Brain pericyte (primary cell): ENCODE measurements at regions not wholly inside any gene's neighbourhood (a gene's known extent, or its start where the extent isn't known, plus 50 kb on each side); places are given as distances from the start of the nearest gene placed in this dataset.
"Not testable (repeated sequence)": the region's sequence is repeated elsewhere in the genome, so short reads cannot be mapped to it uniquely, and the experiment has no call there.

Experiments used
- DNase-seq: peaks from one replicate; pipeline ENCODE4 v3.0.0-alpha.2; 2012; ENCODE audit warnings: low read depth, low spot score

- no peak for DNase-seq
These were observed 53.2 kb upstream of the UBE2E3 start for GRCh38 chr2:180927030-180927686.

GRCh38 chr2:180925700-180926099, 54.7 kb upstream of the UBE2E3 start:
- DNase-seq, result no peak

DNA sequence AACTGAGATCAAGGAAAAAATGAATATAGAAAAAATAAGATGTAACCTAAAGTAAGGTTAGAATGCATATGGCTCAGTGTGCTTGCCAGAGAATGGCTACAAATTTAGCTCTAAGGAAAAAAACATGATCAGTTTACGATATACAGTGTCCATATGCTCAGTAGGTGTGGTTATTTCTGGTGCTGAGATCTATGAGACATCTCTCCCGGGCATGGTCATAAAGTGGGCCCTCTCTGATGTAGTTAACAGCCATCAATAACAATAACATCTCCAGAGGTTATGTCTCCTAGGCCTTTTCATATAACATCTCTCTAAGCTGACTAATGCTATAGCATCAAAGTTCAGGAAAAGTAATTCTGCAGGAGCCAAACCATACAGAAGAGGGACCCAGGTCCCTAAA, 56.3 kb upstream of the UBE2E3 start:
- no peak for DNase-seq

GRCh38 chr2:180910831-180911665, 69.4 kb upstream of the UBE2E3 start:
- DNase-seq, result no peak

DNA sequence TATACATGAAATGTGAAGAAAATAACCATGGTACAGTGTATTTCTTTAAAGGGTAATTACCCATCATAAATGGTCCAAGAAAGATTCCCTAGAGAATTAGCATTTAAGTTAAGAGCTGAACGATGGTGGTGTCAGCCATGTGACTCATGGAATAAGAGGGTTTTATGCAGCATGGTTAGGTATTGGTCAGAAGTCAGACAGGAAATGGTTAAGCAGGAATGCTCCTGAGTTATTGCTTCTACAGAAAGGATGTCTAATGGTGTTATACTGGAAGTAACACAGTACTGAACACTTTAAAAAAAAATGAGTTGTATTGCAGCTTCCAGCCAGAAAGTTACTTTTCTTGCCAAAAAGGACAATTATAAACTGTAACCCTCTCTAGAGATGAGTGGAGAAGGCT, 72.7 kb upstream of the UBE2E3 start:
- DNase-seq, result no peak

GRCh38 chr2:180905461-180905860, 74.9 kb upstream of the UBE2E3 start:
- no peak for DNase-seq

- DNase-seq, result no peak
These were observed 75.4 kb upstream of the UBE2E3 start for GRCh38 chr2:180905002-180905401.

DNA sequence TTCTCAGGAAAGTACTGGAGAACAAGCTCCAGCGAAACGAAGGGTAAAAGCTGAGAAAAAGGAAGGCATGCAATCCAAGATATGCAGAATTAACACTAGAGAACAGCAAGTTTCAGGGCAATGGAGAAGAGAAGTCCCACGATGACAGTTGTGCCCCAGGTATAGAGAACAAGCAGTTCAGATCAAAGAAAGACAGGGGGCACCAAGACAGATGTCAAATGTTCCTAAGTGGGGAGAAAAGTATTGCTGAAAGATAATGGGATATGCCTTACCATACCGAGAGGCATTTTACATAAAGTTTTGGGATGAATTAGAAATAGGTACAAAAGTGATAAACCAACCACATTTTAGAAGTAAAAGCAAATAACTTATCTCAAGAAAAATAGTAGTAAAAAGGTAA, 79.1 kb upstream of the UBE2E3 start:
- no peak for DNase-seq

DNA sequence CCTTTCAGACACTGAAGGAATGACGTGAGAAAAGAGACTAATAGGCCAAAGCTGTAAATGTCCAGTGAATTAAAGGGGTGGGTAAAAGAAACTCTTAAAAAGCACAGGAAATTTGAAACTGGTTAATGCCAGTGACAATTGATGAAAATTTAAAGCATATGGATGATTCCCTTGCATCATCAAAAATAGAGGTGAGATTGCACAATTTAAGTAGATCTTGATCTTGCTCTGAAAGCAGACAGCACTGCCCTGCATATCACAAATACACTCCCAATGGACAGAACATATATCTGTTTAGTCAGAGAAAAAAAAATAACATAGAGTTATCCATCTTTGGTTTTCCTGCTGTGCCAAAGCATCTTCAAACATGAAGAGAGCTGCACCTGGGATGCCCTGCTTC, 86.7 kb upstream of the UBE2E3 start:
- no peak for DNase-seq

DNA sequence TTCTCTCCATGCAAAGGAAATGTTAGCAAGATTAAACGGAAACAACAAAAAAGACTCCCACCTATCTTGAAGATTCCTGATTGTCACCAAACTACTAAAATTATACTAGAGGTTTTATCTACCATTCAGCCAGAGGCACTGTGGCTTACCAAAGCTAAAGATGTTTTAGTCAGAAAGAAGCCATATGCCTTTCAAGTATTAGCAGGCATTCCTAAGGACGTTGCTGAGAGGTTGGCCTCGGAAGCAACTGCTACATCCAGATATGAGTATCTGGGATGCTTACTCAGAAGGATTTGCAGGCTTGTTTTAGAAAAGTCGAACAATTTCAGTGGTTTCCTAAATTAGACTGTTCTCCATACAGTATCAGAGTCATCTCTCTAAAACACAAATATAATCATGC, 88.3 kb upstream of the UBE2E3 start:
- DNase-seq, result no peak

DNA sequence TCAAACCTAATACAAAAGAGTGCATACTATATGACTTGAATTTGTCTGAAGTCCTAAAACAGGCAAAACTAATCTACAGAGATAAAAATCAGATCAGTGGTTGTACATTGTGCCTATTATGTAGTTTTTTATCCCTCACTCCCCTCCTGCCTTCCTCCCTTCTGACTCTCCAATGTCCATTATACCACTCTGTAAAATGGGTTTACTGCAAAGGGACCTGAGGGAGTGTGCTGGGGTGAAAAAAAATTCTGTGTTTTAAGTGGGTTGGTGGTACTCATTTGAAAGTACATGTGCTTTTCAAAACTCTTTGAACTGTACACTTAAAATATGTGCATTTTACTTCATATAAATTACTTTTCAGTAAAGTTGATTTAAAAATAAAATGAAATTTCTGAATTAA, 89.0 kb upstream of the UBE2E3 start:
- DNase-seq, result no peak

DNA sequence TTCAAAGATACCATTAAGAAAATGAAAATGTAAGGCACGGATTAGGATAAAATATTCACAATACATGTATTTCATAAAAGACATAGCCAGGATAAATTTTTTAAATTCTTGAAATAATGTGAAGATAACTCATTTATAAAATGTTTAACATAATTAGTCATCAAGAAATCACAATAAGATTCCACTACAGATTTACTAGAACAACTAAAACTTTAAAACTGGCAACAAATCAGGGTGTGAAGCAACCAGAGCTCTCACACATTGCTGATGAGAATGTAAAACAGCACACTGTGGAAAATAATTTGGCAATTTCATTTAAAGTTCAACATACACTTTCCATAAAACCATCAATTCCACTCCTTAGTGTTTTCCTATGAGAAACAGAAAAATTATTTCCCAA, 89.6 kb upstream of the UBE2E3 start:
- no peak for DNase-seq

DNA sequence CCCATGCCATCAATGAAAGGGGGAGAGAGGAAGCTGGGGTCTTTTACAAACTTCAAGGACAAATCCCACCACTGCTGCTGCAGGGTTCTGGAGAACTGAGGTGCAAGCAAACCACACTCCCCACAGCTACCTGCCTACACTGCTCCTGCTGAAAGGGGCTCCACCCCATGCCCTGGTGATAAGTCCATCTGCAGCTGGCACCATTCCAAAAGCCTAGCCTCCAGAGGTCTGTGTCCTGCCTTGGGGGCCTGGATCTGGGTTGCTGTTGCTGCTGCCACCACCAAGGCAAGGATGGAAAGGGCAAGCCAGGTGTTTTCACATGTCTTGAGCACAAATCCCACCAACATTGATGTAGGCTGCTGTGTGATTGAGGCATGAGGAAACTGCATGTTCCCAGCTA, 97.4 kb upstream of the UBE2E3 start:
- DNase-seq, result no peak

DNA sequence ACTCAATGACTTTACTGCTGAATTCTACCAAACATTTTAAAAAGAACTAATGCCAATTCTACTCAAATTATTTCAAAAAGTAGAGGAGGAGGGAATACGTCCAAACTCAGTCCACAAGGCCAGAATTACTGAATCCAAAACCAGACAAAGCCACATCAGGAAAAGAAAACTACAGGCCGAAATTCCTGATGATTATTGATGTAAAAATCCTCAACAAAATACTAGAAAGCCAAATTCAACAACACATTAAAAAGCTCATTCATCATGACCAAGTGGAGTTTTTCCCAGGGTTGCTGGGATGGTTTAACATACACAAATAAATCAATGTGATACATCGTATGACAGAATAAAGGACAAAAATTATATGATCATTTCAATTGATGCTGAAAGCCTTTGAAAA, 103.9 kb upstream of the UBE2E3 start:
- no peak for DNase-seq

GRCh38 chr2:180873219-180873618, 107.2 kb upstream of the UBE2E3 start:
- no peak for DNase-seq

DNA sequence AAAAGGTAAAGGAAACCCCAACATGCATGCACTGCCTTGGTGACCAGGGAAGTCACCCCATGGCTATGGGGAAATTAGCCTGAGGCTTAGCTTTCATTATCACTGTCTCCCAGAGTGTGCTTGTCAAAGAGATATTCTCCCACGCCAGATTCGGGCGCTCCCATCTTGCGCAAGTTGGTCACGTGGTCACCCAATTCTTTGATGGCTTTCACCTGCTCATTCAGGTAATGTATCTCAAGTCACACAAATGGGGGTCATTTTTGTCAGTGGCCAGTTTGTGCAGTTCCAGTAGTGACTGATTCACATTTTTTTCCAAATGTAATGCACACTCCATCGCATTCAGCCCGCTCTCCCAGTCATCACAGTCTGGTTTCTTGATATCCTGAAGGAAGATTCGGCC, 107.6 kb upstream of the UBE2E3 start:
- DNase-seq, result not testable (repeated sequence)

DNA sequence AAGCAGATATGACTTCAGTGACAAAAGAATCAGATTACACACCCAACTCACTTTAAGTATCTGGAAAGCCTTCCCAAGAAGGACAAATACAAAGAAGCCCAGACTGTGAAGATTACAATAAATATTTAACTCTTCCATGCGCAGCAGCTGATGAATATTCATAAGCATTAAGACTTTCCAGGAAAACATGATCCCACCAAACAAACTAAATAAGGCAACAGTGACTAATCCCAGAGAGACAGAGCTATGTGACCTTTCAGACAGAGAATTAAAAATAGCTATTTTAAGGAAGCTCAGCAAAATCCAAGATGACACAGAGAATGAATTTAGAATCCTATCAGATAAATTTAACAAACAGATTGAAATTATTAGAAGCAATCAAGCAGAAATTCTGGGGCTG, 108.2 kb upstream of the UBE2E3 start:
- no peak for DNase-seq

DNA sequence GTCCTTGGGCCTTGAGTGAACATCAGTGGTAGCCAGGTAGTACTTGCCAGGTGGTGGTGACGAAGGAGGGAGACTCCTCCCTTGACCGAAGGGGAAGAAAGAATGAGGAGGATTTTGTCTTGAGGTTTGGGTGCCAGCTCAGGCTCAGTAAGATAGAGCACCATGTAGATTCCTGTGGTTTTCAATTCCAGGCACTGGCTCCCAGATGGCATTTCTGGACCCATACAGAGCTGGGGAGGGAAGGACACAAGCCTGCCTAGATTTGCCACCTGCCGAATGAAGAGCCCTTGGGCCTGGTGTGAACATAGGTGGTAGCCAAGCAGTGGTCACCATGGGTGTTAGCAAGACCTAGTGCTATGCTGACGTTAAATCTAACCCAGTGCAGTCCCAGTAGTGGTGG, 108.8 kb upstream of the UBE2E3 start:
- DNase-seq, result no peak

DNA sequence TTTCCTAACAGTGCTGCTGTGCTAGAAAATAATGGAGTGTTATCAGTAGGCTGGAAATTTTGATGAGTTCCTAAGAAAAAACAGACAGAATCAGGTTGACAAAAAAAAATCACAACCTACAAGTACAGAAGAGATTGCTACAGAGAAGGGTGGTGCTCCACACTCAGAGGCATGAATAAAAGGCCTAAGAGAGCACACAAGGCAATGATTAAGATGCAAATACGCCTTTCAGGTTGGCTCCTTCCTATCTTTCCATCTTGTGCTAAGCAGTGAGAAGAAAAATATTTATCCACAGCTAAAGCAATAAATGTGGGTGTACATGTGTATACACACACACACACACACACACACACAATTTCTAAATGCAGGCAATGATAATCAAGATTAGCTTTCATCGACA, 130.6 kb upstream of the UBE2E3 start:
- no peak for DNase-seq

- DNase-seq, result no peak
These were observed 132.0 kb upstream of the UBE2E3 start for GRCh38 chr2:180848393-180848792.

DNA sequence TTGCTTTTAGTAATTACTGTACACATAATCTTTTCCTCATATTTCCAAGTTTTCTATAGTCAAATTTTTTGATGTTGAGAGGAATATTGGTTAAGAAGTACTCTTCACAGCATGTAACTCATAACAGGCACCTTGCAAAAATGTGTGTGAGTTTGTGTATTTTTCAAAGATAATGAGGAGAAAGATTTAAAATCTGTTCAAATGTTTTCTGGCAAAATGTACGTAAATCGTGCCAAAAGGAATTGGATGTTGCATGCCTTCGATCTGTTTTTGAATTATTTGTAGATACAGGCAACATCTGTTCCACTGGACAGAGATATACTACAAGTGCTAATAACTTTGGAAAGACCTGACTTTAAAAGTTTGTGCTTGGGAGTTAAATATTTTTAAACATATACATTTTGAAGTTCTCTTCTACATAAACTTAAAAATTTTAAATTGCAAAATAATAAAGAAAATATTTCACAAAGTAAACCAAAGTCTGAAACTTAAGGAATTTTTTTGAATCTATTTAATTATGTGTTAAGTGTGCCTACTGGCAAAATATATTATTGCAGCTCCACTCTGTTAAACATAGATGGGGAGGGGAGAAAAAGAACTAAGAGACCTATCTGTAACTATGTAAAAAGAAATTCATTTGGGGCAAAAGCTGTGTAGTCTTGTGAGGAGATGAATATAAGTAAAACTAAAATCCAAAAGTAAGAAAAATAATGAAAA, 133.5 kb upstream of the UBE2E3 start:
- DNase-seq, result no peak

DNA sequence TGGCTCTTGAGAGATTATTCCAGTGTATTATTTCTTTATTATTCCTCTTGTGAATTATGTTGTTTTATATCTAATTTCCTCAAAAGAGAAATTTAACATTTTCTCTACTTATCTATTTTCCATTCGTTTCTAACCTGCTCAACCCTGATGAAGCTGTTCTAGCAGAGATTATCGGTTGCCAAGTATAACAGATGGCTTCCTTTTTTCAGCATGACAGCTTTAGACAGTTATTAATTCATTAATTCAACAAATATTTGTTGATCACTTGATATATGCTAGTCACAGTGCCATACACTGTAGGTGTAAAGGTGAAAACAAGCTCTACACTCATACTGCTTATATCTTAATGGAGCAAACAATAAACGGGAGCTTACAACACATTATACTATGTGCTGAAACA, 137.9 kb upstream of the UBE2E3 start:
- DNase-seq, result no peak

- no peak for DNase-seq
These were observed 139.8 kb upstream of the UBE2E3 start for GRCh38 chr2:180840641-180841040.
